Gastroesophageal sphincter (tissue), 4 donors: ENCODE measurements at regions not wholly inside any gene's neighbourhood (a gene's known extent, or its start where the extent isn't known, plus 50 kb on each side); places are given as distances from the start of the nearest gene placed in this dataset.

Source experiments
- ATAC-seq: fragments of 150-250 bp; one replicate; pipeline ENCODE4 v1.9.1; 2016; ENCODE audit warnings: mild to moderate bottlenecking, moderate library complexity
- H3K27ac ChIP-seq, 4 donors: fragments of 200-600 bp; sonication (generic) in 3 of 4; 1 replicate in 3 of 4; 2 replicates in 1 of 4; pipeline ENCODE4 v1.5.1; 2016 to 2019
- H3K27me3 ChIP-seq: fragments of 200-600 bp; sonication (generic); one replicate; pipeline ENCODE4 v1.5.1; 2019
- H3K36me3 ChIP-seq, 2 donors: fragments of 200-600 bp; sonication (generic); one replicate each; pipeline ENCODE4 v1.5.1; 2019; ENCODE audit warnings: control low read depth in 1 of 2
- H3K4me1 ChIP-seq, 3 donors: fragments of 200-600 bp; sonication (generic); 1 replicate in 2 of 3; 2 replicates in 1 of 3; pipeline ENCODE4 v1.5.1; 2016 to 2019; ENCODE audit warnings: control low read depth in 2 of 3
- H3K4me3 ChIP-seq, 2 donors: fragments of 200-600 bp; sonication (generic); one replicate each; pipeline ENCODE4 v1.5.1; 2019; ENCODE audit warnings: mild to moderate bottlenecking in 1 of 2, moderate library complexity in 1 of 2
- H3K9me3 ChIP-seq, 3 donors: fragments of 200-600 bp; sonication (generic); one replicate each; pipeline ENCODE4 v1.5.1; 2017 to 2019; ENCODE audit warnings: control low read depth in 2 of 3
- CTCF ChIP-seq, 4 experiments: fragments of 200-600 bp in 2 of 4; fragments of 450-650 bp in 2 of 4; sonication (generic) in 1 of 4; IDR thresholded peaks; one replicate each; pipeline ENCODE4 v1.5.1; 2017 to 2019; ENCODE audit warnings: antibody characterized with exemption in 4 of 4, mild to moderate bottlenecking in 2 of 4, moderate library complexity in 2 of 4
- EP300 ChIP-seq: sonication (generic); formaldehyde crosslinking; IDR thresholded peaks from one replicate; pipeline ENCODE4 v1.6.1; 2017; ENCODE audit warnings: antibody characterized with exemption, mild to moderate bottlenecking
- POLR2A ChIP-seq, 2 donors: fragments of 450-650 bp; IDR thresholded peaks; one replicate each; pipeline ENCODE4 v1.6.1; 2017; ENCODE audit warnings: antibody characterized with exemption in 2 of 2, mild to moderate bottlenecking in 2 of 2, moderate library complexity in 1 of 2
- POLR2AphosphoS5 ChIP-seq: sonication (generic); formaldehyde crosslinking; IDR thresholded peaks from one replicate; pipeline ENCODE4 v1.6.1; 2017; ENCODE audit warnings: antibody characterized with exemption
- WGBS, 2 donors: methylation state at CpG; one replicate each; pipeline ENCODE4 v1.1.5; 2018; ENCODE audit warnings: low coverage in 1 of 2; 5-methylcytosine and 5-hydroxymethylcytosine counted together

GRCh38 chr1:218525031-218525430 is 179.9 kb downstream of the TGFB2 start:
- Histone ChIP-seq H3K36me3 (no peaks in the 10 kb centered on the region), H3K27me3 (no peaks in the 10 kb centered on the region), H3K9me3 (no peaks in the 10 kb centered on the region), H3K4me3 (no peak overlapping the region), H3K27ac (no peak overlapping the region), H3K4me1 (no peaks in the 10 kb centered on the region)
- ATAC-seq: no peak
- 65 to 79% methylated on average over 4 to 5 of the region's 6 CpGs for WGBS, 2 donors
- TF ChIP-seq CTCF (IDR thresholded peaks at IDR 0.05): no peak

- no peak overlapping the region for H3K27ac ChIP-seq
- 63 to 86% methylated on average over 3 of the region's 3 CpGs for WGBS, 2 donors
- no peak for ATAC-seq
- H3K4me3 ChIP-seq: no peak overlapping the region
- no peaks in the 10 kb centered on the region for H3K9me3 ChIP-seq
- H3K36me3 ChIP-seq: no peaks in the 10 kb centered on the region
- no peaks in the 10 kb centered on the region for H3K4me1 ChIP-seq
- no peak for TF ChIP-seq POLR2A (IDR thresholded peaks at IDR 0.05)
- TF ChIP-seq CTCF (IDR thresholded peaks at IDR 0.05): no peak
- no peak for TF ChIP-seq EP300
- no peak for TF ChIP-seq POLR2AphosphoS5
- no peaks in the 10 kb centered on the region for H3K27me3 ChIP-seq
These were observed 180.5 kb downstream of the TGFB2 start for GRCh38 chr1:218525451-218526197.

GRCh38 chr1:218526198-218526580 is 181.1 kb downstream of the TGFB2 start:
- TF ChIP-seq EP300 (no peak), CTCF (IDR thresholded peaks at IDR 0.05) (no peak), POLR2AphosphoS5 (no peak), POLR2A (IDR thresholded peaks at IDR 0.05) (no peak)

GRCh38 chr1:218527737-218528136 is 182.6 kb downstream of the TGFB2 start:
- no peak overlapping the region for H3K4me3 ChIP-seq
- H3K4me1 ChIP-seq: no peaks in the 10 kb centered on the region
- no peak for ATAC-seq
- TF ChIP-seq CTCF (IDR thresholded peaks at IDR 0.05) (no peak), EP300 (no peak), POLR2AphosphoS5 (no peak), POLR2A (IDR thresholded peaks at IDR 0.05) (no peak)
- H3K36me3 ChIP-seq: no peaks in the 10 kb centered on the region
- no peaks in the 10 kb centered on the region for H3K9me3 ChIP-seq
- no peak overlapping the region for H3K27ac ChIP-seq
- H3K27me3 ChIP-seq: no peaks in the 10 kb centered on the region
- 91 to 93% methylated on average over 3 of the region's 3 CpGs for whole genome bisulfite sequencing, 2 donors

More at GRCh38 chr1:218526198-218526580, 181.1 kb downstream of the TGFB2 start:
- Histone ChIP-seq H3K27ac (no peak overlapping the region), H3K4me1 (no peaks in the 10 kb centered on the region), H3K36me3 (no peaks in the 10 kb centered on the region), H3K4me3 (no peak overlapping the region), H3K9me3 (no peaks in the 10 kb centered on the region), H3K27me3 (no peaks in the 10 kb centered on the region)
- no peak for ATAC-seq
- WGBS, 2 donors: 77 to 88% methylated on average over 1 of the region's 1 CpG

- Histone ChIP-seq H3K4me1 (no peaks in the 10 kb centered on the region), H3K4me3 (no peak overlapping the region), H3K36me3 (no peaks in the 10 kb centered on the region), H3K27me3 (no peaks in the 10 kb centered on the region), H3K27ac (no peak overlapping the region), H3K9me3 (peaks cover 0 to 7% (median 0%) of the 10 kb centered on the region in 3 donors)
- ATAC-seq: no peak
- 64 to 88% methylated on average over 5 to 6 of the region's 6 CpGs for WGBS, 2 donors
- TF ChIP-seq POLR2A (IDR thresholded peaks at IDR 0.05) (no peak), EP300 (no peak), POLR2AphosphoS5 (no peak), CTCF (IDR thresholded peaks at IDR 0.05) (no peak)
These were observed 184.6 kb downstream of the TGFB2 start for GRCh38 chr1:218529646-218530300.
